ENCODE measurements at regions not wholly inside any gene's neighbourhood (a gene's known extent, or its start where the extent isn't known, plus 50 kb on each side); places are given as distances from the start of the nearest gene placed in this dataset.

DNA sequence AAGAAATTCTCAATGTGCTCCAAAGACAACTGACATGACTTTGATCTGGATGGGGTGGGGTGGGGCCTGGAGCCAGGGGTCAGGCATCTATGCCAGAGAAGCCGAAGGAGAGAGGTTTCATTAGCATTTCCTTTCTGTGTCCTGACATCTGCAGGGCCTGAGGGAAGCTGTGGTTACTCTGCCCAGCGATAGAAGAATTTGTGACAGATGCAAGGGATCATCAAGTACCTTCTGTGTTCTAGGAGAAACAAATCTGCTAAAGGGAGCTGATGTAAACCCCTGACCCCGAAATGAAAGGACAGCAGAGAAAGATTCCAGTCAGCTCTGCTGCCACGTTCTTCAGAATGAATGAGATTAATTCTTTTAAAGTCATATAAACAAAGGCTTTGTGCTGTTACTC, 335.7 kb downstream of the PRELID2 start:
- no peak for DNase-seq

DNA sequence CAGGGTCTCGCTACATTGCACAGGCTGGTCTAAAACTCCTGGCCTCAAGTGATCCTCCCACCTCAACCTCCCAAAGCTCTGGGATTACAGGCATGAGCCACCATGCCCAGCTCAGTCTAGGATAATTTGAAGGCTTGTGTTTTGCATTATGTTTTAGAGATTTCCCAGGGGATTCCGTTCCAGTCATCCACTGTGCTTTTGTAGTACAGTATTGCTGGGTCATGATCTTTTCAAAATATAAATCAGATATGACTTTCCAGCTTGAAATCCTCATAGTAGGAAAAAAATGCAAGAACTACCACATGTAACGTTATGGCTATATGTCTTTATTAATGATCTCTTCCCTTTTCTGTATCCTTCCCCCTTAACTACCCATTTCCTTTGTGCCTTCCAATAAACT, 338.1 kb downstream of the PRELID2 start:
- DNase-seq: no peak

DNA sequence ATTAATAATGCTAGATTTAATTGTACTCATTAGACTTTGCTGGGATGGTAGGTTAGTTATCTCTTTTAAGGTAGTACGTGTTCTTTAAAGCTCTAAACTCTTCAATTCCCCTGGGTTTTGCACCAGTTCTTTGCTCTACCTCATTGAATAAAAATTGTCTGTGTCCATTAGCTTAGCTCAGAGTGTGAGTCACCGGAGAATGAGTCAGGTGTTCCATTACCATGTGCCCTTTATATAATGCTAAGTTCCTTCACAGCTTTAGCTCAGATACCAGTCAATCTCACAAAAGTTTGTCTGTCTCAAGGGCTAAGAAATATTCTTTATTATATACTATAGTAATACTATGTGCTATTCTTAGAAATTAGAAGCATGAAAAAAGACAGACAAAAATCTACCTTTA, 339.4 kb downstream of the PRELID2 start:
- DNase-seq: peak; percentile 85

- no peak for DNase-seq
Observed at GRCh38 chr5:145495196-145495595, 339.9 kb downstream of the PRELID2 start.

GRCh38 chr5:145493435-145493834, 341.7 kb downstream of the PRELID2 start:
- no peak for DNase-seq

DNA sequence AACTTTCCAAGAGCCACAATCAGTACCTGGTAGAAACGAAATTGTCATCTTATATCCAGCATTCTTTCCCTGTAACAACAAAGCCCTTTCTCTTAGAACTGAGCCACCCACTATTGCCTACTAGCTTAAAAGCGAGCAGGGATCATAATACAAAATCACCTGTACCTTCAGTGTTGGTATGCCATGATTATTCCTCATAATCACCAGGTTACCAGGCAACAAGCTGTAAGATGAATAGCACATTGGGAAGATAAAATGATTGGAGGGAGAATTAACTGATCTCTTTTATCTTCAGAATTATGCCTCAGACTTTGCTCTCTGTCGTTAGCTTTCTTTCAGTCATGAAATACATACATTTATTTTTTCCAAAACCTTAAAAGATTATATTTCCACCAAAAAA, 345.6 kb downstream of the PRELID2 start:
- DNase-seq: no peak

GRCh38 chr5:145484158-145484557, 351.0 kb downstream of the PRELID2 start:
- peak; percentile 42 for DNase-seq

GRCh38 chr5:145483212-145483611, 351.9 kb downstream of the PRELID2 start:
- DNase-seq: peak; percentile 24

- no peak for DNase-seq
Observed at GRCh38 chr5:145479857-145480256, 355.3 kb downstream of the PRELID2 start.

DNA sequence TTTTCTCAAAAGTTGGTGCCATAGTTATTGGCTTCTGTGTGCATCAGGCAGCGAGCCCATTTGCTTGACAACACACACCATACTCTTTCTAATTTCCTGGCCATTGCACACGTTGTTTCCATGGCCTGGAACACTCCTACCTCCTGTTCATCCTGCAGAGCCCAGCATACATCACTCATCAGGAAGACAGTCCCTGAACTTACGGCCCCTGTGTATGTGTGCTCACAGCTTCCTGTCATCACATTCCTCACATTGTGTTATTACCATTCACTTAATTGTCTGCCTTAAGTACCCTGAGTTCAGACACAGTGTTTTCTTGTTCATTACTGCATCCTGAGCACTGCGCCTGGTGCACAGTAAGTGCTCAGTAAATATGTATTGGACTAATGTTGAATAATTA, 355.9 kb downstream of the PRELID2 start:
- peak; percentile 45 for DNase-seq

- no peak for DNase-seq
Observed at GRCh38 chr5:145478651-145479050, 356.5 kb downstream of the PRELID2 start.

DNA sequence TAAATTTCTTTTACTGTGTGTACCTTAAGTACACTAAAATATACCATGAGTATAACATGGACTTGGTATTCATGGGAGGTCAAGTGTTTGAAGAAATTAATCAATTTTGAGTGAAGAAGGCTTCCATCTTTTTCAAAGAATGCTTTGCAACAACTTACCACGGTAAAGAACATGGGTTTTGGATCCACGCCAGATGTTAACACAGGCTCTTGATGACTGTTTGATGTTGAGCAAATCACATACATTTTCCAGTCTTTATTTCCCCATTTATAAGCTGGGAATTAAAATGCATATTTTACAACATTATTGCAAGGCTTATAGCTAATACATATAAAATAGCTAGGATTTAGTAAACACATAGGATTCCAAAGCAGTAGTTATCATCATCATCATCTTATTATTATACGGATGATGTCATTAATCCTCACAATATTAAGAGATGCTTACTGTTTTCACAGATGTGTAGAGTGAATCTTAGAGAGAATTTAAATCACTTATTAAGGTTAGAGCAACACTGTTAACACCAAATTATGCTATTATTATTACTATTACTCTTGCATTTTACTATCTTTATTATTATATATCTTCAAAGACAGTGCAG, 362.0 kb downstream of the PRELID2 start:
- DNase-seq: no peak

- DNase-seq: no peak
Observed at GRCh38 chr5:145471831-145472612, 363.1 kb downstream of the PRELID2 start.

DNA sequence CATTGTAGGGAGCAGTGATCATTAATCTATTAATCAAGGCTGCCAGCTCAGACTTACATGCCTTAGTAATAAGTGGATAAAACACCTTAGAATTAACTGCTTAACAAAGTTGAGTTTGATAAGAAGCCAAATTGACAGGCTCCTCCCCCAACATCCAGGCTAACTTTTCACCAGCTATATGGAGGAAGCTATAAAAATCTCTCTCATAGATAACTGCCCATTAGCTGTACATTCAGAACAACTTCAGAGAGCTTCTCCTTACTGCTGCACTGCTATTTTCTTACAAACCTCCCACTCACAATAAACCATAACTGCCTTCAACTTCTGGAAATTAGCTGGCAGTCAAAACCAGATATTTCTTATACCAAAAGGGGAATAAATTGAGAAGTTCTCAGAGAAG, 364.1 kb downstream of the PRELID2 start:
- no peak for DNase-seq

- no peak for DNase-seq
Observed at GRCh38 chr5:145470396-145470979, 364.7 kb downstream of the PRELID2 start.

DNA sequence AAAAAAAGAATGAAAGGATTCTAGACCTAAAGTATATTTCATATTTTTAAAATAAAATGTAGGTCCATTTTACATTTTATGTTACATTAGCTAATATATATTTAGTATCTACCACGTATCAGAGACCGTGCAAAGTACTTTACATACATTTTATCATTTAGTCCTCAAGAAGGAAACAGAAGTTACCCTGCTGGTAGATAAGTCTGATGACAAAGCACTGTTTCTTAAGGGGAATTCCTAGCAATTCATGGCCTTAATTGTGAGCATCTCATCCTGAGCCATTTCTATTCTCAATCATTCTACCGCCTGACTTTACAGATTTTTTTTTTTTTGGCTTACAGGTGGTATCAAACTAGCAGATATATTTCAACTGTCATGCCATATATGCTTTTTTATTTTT, 367.7 kb downstream of the PRELID2 start:
- DNase-seq: no peak

DNA sequence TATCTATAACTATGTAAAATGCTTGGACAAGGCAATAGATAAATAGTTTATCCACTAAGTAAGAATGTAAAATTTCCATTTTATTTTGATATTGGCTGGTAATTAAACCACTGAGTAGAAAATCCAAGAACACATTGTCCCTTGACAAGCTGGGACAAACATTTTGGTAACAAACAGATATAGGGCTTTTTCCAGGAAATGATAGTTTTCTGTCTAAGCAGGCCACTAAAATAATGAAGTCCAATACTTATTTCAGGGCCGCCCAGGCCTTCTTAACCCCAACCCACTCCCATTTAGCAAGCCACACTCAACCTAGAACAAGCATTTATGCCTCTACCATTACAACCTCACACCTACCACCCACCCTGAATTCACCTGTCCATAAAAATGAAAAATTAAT, 368.6 kb downstream of the PRELID2 start:
- DNase-seq: no peak

- no peak for DNase-seq
Observed at GRCh38 chr5:145465474-145466263, 369.5 kb downstream of the PRELID2 start.

GRCh38 chr5:145464171-145464570, 371.0 kb downstream of the PRELID2 start:
- no peak for DNase-seq

DNA sequence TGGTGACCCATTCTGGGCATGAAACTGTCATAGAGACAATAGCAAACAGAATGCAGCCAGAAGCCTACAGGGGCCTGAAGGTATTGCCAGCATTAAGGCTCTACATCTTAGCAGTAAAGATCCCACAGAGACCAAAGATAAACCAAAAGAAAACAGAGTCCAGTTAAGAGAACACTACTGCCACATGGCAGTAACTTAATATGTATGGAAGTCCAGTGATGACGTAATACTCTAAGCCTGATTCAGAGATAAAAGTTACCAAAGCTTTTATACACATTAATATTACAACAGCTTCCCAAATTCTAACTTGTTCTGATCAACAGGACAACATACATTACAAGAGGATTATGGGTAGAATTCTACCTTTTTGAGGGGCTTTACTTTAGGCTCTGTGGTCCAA, 371.5 kb downstream of the PRELID2 start:
- no peak for DNase-seq

GRCh38 chr5:145462525-145462924, 372.6 kb downstream of the PRELID2 start:
- DNase-seq: no peak

DNA sequence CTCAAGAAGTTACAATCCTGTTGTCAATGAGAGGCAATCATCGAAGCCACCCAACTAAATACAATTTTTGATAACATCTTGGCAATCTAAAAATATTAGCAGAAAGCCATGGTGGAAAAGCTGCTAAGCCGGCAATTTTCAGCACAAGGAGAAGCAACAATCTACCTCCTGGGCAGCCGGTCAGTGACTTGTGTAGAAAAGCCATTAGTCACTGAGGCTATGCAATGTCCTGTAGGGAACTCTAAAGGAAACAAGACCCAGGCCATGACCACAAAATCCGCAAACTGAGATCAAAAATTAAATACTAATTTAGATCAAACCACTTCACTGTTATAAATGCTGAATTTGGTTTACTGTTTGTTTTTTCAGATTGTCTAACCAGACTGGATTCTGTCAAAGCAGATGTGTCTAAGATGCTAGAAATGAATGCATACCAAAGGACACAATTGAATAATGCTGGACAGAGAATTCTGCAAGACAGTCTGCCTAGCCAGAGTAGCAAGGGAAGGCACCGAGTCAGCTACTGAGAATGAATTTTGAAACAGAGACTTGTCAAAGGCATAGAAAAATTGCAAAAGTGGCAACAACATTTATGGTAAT, 384.8 kb downstream of the PRELID2 start:
- no peak for DNase-seq

DNA sequence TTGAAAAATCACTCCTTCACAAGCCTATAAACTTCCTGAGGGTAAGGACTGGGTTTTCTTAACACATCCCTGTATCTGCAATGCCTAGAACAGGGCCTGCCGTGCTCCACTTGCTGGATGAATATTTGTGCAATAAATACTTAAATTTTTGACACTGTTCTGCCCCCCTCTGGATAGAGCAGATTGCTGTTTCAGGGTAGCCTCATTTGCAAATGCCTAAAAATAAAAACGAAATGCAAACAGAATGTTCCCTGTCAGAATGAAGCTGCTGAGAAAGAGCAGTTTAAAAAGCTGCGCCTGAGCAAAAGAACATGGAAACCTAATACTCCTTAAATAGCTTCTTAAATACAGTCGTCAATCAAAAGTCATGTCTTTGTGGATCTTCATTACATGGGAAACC, 385.3 kb downstream of the PRELID2 start:
- DNase-seq: no peak
